ENCODE measurements at regions not wholly inside any gene's neighbourhood (a gene's known extent, or its start where the extent isn't known, plus 50 kb on each side); places are given as distances from the start of the nearest gene placed in this dataset.

DNA sequence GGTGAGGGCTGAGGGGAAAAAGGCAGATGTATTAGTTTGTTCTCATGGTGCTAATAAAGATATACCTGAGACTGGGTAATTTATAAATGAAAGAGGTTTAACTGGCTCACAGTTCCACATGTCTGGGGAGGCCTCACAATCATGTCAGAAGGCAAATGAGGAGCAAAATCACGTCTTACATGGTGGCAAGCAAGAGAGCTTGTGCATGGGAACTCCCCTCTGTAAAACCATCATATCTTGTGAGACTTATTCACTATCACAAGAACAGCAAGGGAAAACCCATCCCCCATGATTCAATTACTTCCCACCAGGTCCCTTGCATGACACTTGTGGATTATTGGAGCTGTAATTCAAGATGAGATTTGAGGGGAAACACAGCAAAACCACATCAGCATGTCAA lies 1220.9 kb downstream of the GALC start (continued):
- TF ChIP-seq MEF2A (IDR thresholded peaks at IDR 0.05; ENCODE audit: insufficient read depth, low read depth, low read length) (no peak), TCF7 (IDR thresholded peaks at IDR 0.05; ENCODE audit: borderline replicate concordance) (no peak), POLR2A (IDR thresholded peaks at IDR 0.05; ENCODE audit: low read depth, low read length) (no peak), EED (IDR thresholded peaks at IDR 0.05; ENCODE audit: low read depth) (no peak), SMARCA5 (IDR thresholded peaks at IDR 0.05) (no peak)

- no peaks in the 10 kb centered on the region for H3K36me3 ChIP-seq (ENCODE audit: control insufficient read depth in 2 of 2, insufficient read depth in 2 of 2, low read length in 1 of 2)
- no peaks in the 10 kb centered on the region for H3K9me3 ChIP-seq (replicated peaks; ENCODE audit: control insufficient read depth, insufficient read depth, low read length)
- H4K20me1 ChIP-seq (ENCODE audit: control insufficient read depth, insufficient read depth) = no peaks in the 10 kb centered on the region
- no peaks in the 10 kb centered on the region for H3K4me1 ChIP-seq (ENCODE audit: control insufficient read depth, insufficient read depth, low read length)
- H3K27me3 ChIP-seq (replicated peaks in 1 of 2; ENCODE audit: control insufficient read depth in 2 of 2, insufficient read depth in 2 of 2, low read length in 1 of 2) = no peaks in the 10 kb centered on the region
- TF ChIP-seq POLR2AphosphoS2 (IDR thresholded peaks at IDR 0.05; ENCODE audit: low read depth, low read length) (no peak), STAT3 (IDR thresholded peaks at IDR 0.05; ENCODE audit: low read depth, low read length) (no peak), ETV6 (conservative IDR thresholded peaks at IDR 0.05 in 1 of 2, IDR thresholded peaks at IDR 0.05 in 1 of 2; ENCODE audit: borderline replicate concordance in 1 of 2, low read depth in 1 of 2) (no peak), SMAD1 (IDR thresholded peaks at IDR 0.05; ENCODE audit: low read depth, partially characterized antibody) (no peak), ZBED1 (IDR thresholded peaks at IDR 0.05; ENCODE audit: borderline replicate concordance) (no peak), NFIC (IDR thresholded peaks at IDR 0.05; ENCODE audit: low read depth, low read length) (no peak), IKZF1 (conservative IDR thresholded peaks at IDR 0.05) (no peak), NFYB (IDR thresholded peaks at IDR 0.05; ENCODE audit: insufficient read depth, low read depth, low read length) (no peak), CHD2 (IDR thresholded peaks at IDR 0.05; ENCODE audit: borderline replicate concordance, low read depth, low read length) (no peak), RB1 (IDR thresholded peaks at IDR 0.05; ENCODE audit: borderline replicate concordance) (no peak), USF1 (IDR thresholded peaks at IDR 0.05; ENCODE audit: borderline replicate concordance, extremely low read length, insufficient read depth, low read depth, low read length) (no peak), ZNF592 (IDR thresholded peaks at IDR 0.05) (no peak), MTA3 (IDR thresholded peaks at IDR 0.05; ENCODE audit: borderline replicate concordance, low read length) (no peak)
- TF ChIP-seq, protein P1, sequence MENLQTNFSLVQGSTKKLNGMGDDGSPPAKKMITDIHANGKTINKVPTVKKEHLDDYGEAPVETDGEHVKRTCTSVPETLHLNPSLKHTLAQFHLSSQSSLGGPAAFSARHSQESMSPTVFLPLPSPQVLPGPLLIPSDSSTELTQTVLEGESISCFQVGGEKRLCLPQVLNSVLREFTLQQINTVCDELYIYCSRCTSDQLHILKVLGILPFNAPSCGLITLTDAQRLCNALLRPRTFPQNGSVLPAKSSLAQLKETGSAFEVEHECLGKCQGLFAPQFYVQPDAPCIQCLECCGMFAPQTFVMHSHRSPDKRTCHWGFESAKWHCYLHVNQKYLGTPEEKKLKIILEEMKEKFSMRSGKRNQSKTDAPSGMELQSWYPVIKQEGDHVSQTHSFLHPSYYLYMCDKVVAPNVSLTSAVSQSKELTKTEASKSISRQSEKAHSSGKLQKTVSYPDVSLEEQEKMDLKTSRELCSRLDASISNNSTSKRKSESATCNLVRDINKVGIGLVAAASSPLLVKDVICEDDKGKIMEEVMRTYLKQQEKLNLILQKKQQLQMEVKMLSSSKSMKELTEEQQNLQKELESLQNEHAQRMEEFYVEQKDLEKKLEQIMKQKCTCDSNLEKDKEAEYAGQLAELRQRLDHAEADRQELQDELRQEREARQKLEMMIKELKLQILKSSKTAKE (IDR thresholded peaks at IDR 0.05; ENCODE audit: low read depth, poor library complexity, severe bottlenecking) = no peak
- no peak for ATAC-seq
- no peak for DNase-seq (ENCODE audit: low read depth, low spot score)
- in situ Hi-C loops (cut with MboI) (no loop called here), intact Hi-C loops (cut with micrococcal nuclease; ENCODE audit: unreplicated experiment) (no loop called here)
- no peak overlapping the region for H3K4me2 ChIP-seq (ENCODE audit: control insufficient read depth, insufficient read depth)
- H3K79me2 ChIP-seq (ENCODE audit: control insufficient read depth, insufficient read depth, low read length) = no peaks in the 10 kb centered on the region
- BruUV-seq (replicated peaks) = no TSS peak
- ChIA-PET POLR2A (no interaction called here), SMC1A (ENCODE audit: uncharacterized antibody, unreplicated experiment) (no interaction called here), RAD21 (ENCODE audit: unreplicated experiment) (no interaction called here), CTCF (no interaction called here)
- no peak overlapping the region for H3K4me3 ChIP-seq
- H3K9ac ChIP-seq (ENCODE audit: control insufficient read depth, insufficient read depth, low read length) = no peak overlapping the region
- no peak for FAIRE-seq
- H2AFZ ChIP-seq (ENCODE audit: control insufficient read depth, low read depth, low read length) = no peak overlapping the region
- H3K27ac ChIP-seq (ENCODE audit: control insufficient read depth, insufficient read depth) = no peak overlapping the region
- WGBS (ENCODE audit: insufficient coverage, insufficient replicate concordance, low lambda C conversion rate, missing lambda C conversion rate) = 44% methylated on average over 3 of the region's 3 CpGs
Observed at GRCh38 chr14:86770186-86770585, 1222.8 kb downstream of the GALC start.
